ENCODE measurements at regions not wholly inside any gene's neighbourhood (a gene's known extent, or its start where the extent isn't known, plus 50 kb on each side); places are given as distances from the start of the nearest gene placed in this dataset.
"Not testable (repeated sequence)": the region's sequence is repeated elsewhere in the genome, so short reads cannot be mapped to it uniquely, and the experiment has no call there.

- Histone ChIP-seq H3K27me3 (ENCODE audit: control insufficient read depth, insufficient read depth, low read length) (no peaks in the 10 kb centered on the region), H3K4me3 (ENCODE audit: low read length) (peak overlapping the region; percentile 8), H3K36me3 (ENCODE audit: insufficient read depth, low read length) (no peaks in the 10 kb centered on the region), H3K9me3 (replicated peaks; ENCODE audit: low read length) (no peaks in the 10 kb centered on the region), H3K4me1 (ENCODE audit: control insufficient read depth, insufficient read depth, low read length) (peaks cover 30% of the 10 kb centered on the region), H3K9ac (ENCODE audit: low read depth, low read length) (peak overlapping the region; percentile 27), H3K4me2 (ENCODE audit: low read length) (peak overlapping the region; percentile 54)
These were observed 200.8 kb downstream of the MAT2B start for GRCh38 chr5:163706053-163706771.

GRCh38 chr5:163712011-163712410, 206.6 kb downstream of the MAT2B start:
- no peak overlapping the region for H3K4me2 ChIP-seq (ENCODE audit: low read length)
- no peaks in the 10 kb centered on the region for H3K9me3 ChIP-seq (replicated peaks; ENCODE audit: low read length)
- H3K36me3 ChIP-seq (ENCODE audit: insufficient read depth, low read length): no peaks in the 10 kb centered on the region
- no peak overlapping the region for H3K4me3 ChIP-seq (ENCODE audit: low read length)
- peaks cover 4% of the 10 kb centered on the region for H3K4me1 ChIP-seq (ENCODE audit: control insufficient read depth, insufficient read depth, low read length)
- no peaks in the 10 kb centered on the region for H3K27me3 ChIP-seq (ENCODE audit: control insufficient read depth, insufficient read depth, low read length)
- no peak overlapping the region for H3K9ac ChIP-seq (ENCODE audit: low read depth, low read length)

- Histone ChIP-seq H3K27me3 (ENCODE audit: control insufficient read depth, insufficient read depth, low read length) (no peaks in the 10 kb centered on the region), H3K36me3 (ENCODE audit: insufficient read depth, low read length) (no peaks in the 10 kb centered on the region), H3K9ac (ENCODE audit: low read depth, low read length) (no peak overlapping the region), H3K4me2 (ENCODE audit: low read length) (no peak overlapping the region), H3K4me3 (ENCODE audit: low read length) (no peak overlapping the region), H3K9me3 (replicated peaks; ENCODE audit: low read length) (no peaks in the 10 kb centered on the region), H3K4me1 (ENCODE audit: control insufficient read depth, insufficient read depth, low read length) (no peaks in the 10 kb centered on the region)
These were observed 212.9 kb downstream of the MAT2B start for GRCh38 chr5:163718272-163718671.

- Histone ChIP-seq H3K4me2 (ENCODE audit: low read length) (no peak overlapping the region), H3K4me1 (ENCODE audit: control insufficient read depth, insufficient read depth, low read length) (no peaks in the 10 kb centered on the region), H3K4me3 (ENCODE audit: low read length) (no peak overlapping the region), H3K36me3 (ENCODE audit: insufficient read depth, low read length) (no peaks in the 10 kb centered on the region), H3K9ac (ENCODE audit: low read depth, low read length) (no peak overlapping the region), H3K9me3 (replicated peaks; ENCODE audit: low read length) (no peaks in the 10 kb centered on the region), H3K27me3 (ENCODE audit: control insufficient read depth, insufficient read depth, low read length) (no peaks in the 10 kb centered on the region)
These were observed 218.9 kb downstream of the MAT2B start for GRCh38 chr5:163724305-163724704.

GRCh38 chr5:163727028-163727427, 221.6 kb downstream of the MAT2B start:
- Histone ChIP-seq H3K4me2 (ENCODE audit: low read length) (no peak overlapping the region), H3K9me3 (replicated peaks; ENCODE audit: low read length) (no peaks in the 10 kb centered on the region)

GRCh38 chr5:163730206-163730756, 224.9 kb downstream of the MAT2B start:
- no peak overlapping the region for H3K4me3 ChIP-seq (ENCODE audit: low read length)

More at GRCh38 chr5:163727028-163727427, 221.6 kb downstream of the MAT2B start:
- no peaks in the 10 kb centered on the region for H3K4me1 ChIP-seq (ENCODE audit: control insufficient read depth, insufficient read depth, low read length)
- no peak overlapping the region for H3K4me3 ChIP-seq (ENCODE audit: low read length)
- no peak overlapping the region for H3K9ac ChIP-seq (ENCODE audit: low read depth, low read length)
- H3K36me3 ChIP-seq (ENCODE audit: insufficient read depth, low read length): no peaks in the 10 kb centered on the region
- H3K27me3 ChIP-seq (ENCODE audit: control insufficient read depth, insufficient read depth, low read length): no peaks in the 10 kb centered on the region

GRCh38 chr5:163731256-163731655, 225.8 kb downstream of the MAT2B start:
- Histone ChIP-seq H3K9me3 (replicated peaks; ENCODE audit: low read length) (no peaks in the 10 kb centered on the region), H3K4me2 (ENCODE audit: low read length) (no peak overlapping the region), H3K36me3 (ENCODE audit: insufficient read depth, low read length) (no peaks in the 10 kb centered on the region), H3K4me1 (ENCODE audit: control insufficient read depth, insufficient read depth, low read length) (no peaks in the 10 kb centered on the region), H3K27me3 (ENCODE audit: control insufficient read depth, insufficient read depth, low read length) (peaks cover 4% of the 10 kb centered on the region), H3K9ac (ENCODE audit: low read depth, low read length) (no peak overlapping the region), H3K4me3 (ENCODE audit: low read length) (no peak overlapping the region)

More at GRCh38 chr5:163730206-163730756, 224.9 kb downstream of the MAT2B start:
- no peak overlapping the region for H3K4me2 ChIP-seq (ENCODE audit: low read length)
- no peaks in the 10 kb centered on the region for H3K4me1 ChIP-seq (ENCODE audit: control insufficient read depth, insufficient read depth, low read length)
- H3K27me3 ChIP-seq (ENCODE audit: control insufficient read depth, insufficient read depth, low read length): peaks cover 4% of the 10 kb centered on the region
- no peak overlapping the region for H3K9ac ChIP-seq (ENCODE audit: low read depth, low read length)
- no peaks in the 10 kb centered on the region for H3K36me3 ChIP-seq (ENCODE audit: insufficient read depth, low read length)
- no peaks in the 10 kb centered on the region for H3K9me3 ChIP-seq (replicated peaks; ENCODE audit: low read length)

GRCh38 chr5:163735069-163735468, 229.7 kb downstream of the MAT2B start:
- H3K36me3 ChIP-seq (ENCODE audit: insufficient read depth, low read length): no peaks in the 10 kb centered on the region
- H3K27me3 ChIP-seq (ENCODE audit: control insufficient read depth, insufficient read depth, low read length): peaks cover 4% of the 10 kb centered on the region
- H3K9ac ChIP-seq (ENCODE audit: low read depth, low read length): no peak overlapping the region
- H3K4me2 ChIP-seq (ENCODE audit: low read length): no peak overlapping the region
- no peaks in the 10 kb centered on the region for H3K4me1 ChIP-seq (ENCODE audit: control insufficient read depth, insufficient read depth, low read length)
- no peak overlapping the region for H3K4me3 ChIP-seq (ENCODE audit: low read length)
- H3K9me3 ChIP-seq (replicated peaks; ENCODE audit: low read length): no peaks in the 10 kb centered on the region

GRCh38 chr5:163747586-163747985, 242.2 kb downstream of the MAT2B start:
- Histone ChIP-seq H3K36me3 (ENCODE audit: insufficient read depth, low read length) (no peaks in the 10 kb centered on the region), H3K9ac (ENCODE audit: low read depth, low read length) (no peak overlapping the region), H3K9me3 (replicated peaks; ENCODE audit: low read length) (no peaks in the 10 kb centered on the region), H3K4me1 (ENCODE audit: control insufficient read depth, insufficient read depth, low read length) (no peaks in the 10 kb centered on the region), H3K4me2 (ENCODE audit: low read length) (no peak overlapping the region), H3K4me3 (ENCODE audit: low read length) (no peak overlapping the region), H3K27me3 (ENCODE audit: control insufficient read depth, insufficient read depth, low read length) (no peaks in the 10 kb centered on the region)

- Histone ChIP-seq H3K9ac (ENCODE audit: low read depth, low read length) (no peak overlapping the region), H3K4me1 (ENCODE audit: control insufficient read depth, insufficient read depth, low read length) (no peaks in the 10 kb centered on the region), H3K9me3 (replicated peaks; ENCODE audit: low read length) (no peaks in the 10 kb centered on the region), H3K4me3 (ENCODE audit: low read length) (no peak overlapping the region), H3K4me2 (ENCODE audit: low read length) (no peak overlapping the region), H3K36me3 (ENCODE audit: insufficient read depth, low read length) (no peaks in the 10 kb centered on the region), H3K27me3 (ENCODE audit: control insufficient read depth, insufficient read depth, low read length) (no peaks in the 10 kb centered on the region)
These were observed 243.5 kb downstream of the MAT2B start for GRCh38 chr5:163748934-163749333.

GRCh38 chr5:163750415-163750814, 245.0 kb downstream of the MAT2B start:
- H3K36me3 ChIP-seq (ENCODE audit: insufficient read depth, low read length); H3K4me1 ChIP-seq (ENCODE audit: control insufficient read depth, insufficient read depth, low read length); H3K9me3 ChIP-seq (replicated peaks; ENCODE audit: low read length); H3K4me3 ChIP-seq (ENCODE audit: low read length); H3K27me3 ChIP-seq (ENCODE audit: control insufficient read depth, insufficient read depth, low read length); H3K9ac ChIP-seq (ENCODE audit: low read depth, low read length); H3K4me2 ChIP-seq (ENCODE audit: low read length): not testable (repeated sequence)

- Histone ChIP-seq H3K4me1 (ENCODE audit: control insufficient read depth, insufficient read depth, low read length) (no peaks in the 10 kb centered on the region), H3K4me3 (ENCODE audit: low read length) (no peak overlapping the region)
These were observed 250.1 kb downstream of the MAT2B start for GRCh38 chr5:163755505-163755904.

More at GRCh38 chr5:163755505-163755904, 250.1 kb downstream of the MAT2B start:
- no peaks in the 10 kb centered on the region for H3K27me3 ChIP-seq (ENCODE audit: control insufficient read depth, insufficient read depth, low read length)
- H3K9ac ChIP-seq (ENCODE audit: low read depth, low read length): no peak overlapping the region
- no peaks in the 10 kb centered on the region for H3K9me3 ChIP-seq (replicated peaks; ENCODE audit: low read length)
- no peak overlapping the region for H3K4me2 ChIP-seq (ENCODE audit: low read length)
- H3K36me3 ChIP-seq (ENCODE audit: insufficient read depth, low read length): no peaks in the 10 kb centered on the region
